Mesendoderm (in vitro differentiated cells): ENCODE measurements at regions not wholly inside any gene's neighbourhood (a gene's known extent, or its start where the extent isn't known, plus 50 kb on each side); places are given as distances from the start of the nearest gene placed in this dataset.

Experiments
- DNase-seq: peaks from one replicate; pipeline ENCODE4 v3.0.0; 2013
- H2AK5ac ChIP-seq: 2 replicates; pipeline ENCODE4 v1.6.1; 2013; ENCODE audit warnings: low read length, inconsistent platforms
- H2BK120ac ChIP-seq: 2 replicates; pipeline ENCODE4 v1.6.1; 2013; ENCODE audit warnings: low read depth, mild to moderate bottlenecking, low read length, moderate library complexity, mixed read lengths
- H2BK15ac ChIP-seq: replicated peaks from 2 replicates; pipeline ENCODE4 v1.6.1; 2013; ENCODE audit warnings: low read depth, mild to moderate bottlenecking, moderate library complexity
- H2BK5ac ChIP-seq: 2 replicates; pipeline ENCODE4 v1.6.1; 2013; ENCODE audit warnings: low read length, inconsistent platforms
- H3K18ac ChIP-seq: 2 replicates; pipeline ENCODE4 v1.6.1; 2013; ENCODE audit warnings: mild to moderate bottlenecking, low read length, mixed read lengths
- H3K23ac ChIP-seq: one replicate; pipeline ENCODE4 v1.6.1; 2013; ENCODE audit warnings: low read length
- H3K27ac ChIP-seq: 2 replicates; pipeline ENCODE4 v1.5.1; 2013; ENCODE audit warnings: low read depth, mild to moderate bottlenecking, inconsistent platforms, low read length, moderate library complexity
- H3K27me3 ChIP-seq: 2 replicates; pipeline ENCODE4 v1.6.1; 2013; ENCODE audit warnings: low read length, control low read depth, mild to moderate bottlenecking, inconsistent platforms; ENCODE audit not compliant: insufficient read depth, poor library complexity
- H3K36me3 ChIP-seq: 2 replicates; pipeline ENCODE4 v1.6.1; 2013; ENCODE audit warnings: low read length, inconsistent platforms; ENCODE audit not compliant: control insufficient read depth, insufficient read depth
- H3K4ac ChIP-seq: one replicate; pipeline ENCODE4 v1.6.1; 2013; ENCODE audit warnings: low read depth, mild to moderate bottlenecking, low read length, moderate library complexity
- H3K4me1 ChIP-seq: 2 replicates; pipeline ENCODE4 v1.6.1; 2013; ENCODE audit warnings: low read depth, low read length, inconsistent platforms; ENCODE audit not compliant: control insufficient read depth
- H3K4me2 ChIP-seq: 2 replicates; pipeline ENCODE4 v1.6.1; 2013; ENCODE audit warnings: low read length
- H3K4me3 ChIP-seq: 2 replicates; pipeline ENCODE4 v1.5.1; 2013; ENCODE audit warnings: mild to moderate bottlenecking, low read length
- H3K56ac ChIP-seq: one replicate; pipeline ENCODE4 v1.6.1; 2013; ENCODE audit warnings: low read length
- H3K79me1 ChIP-seq: 2 replicates; pipeline ENCODE4 v1.6.1; 2013; ENCODE audit warnings: low read length, inconsistent platforms
- H3K79me2 ChIP-seq: 2 replicates; pipeline ENCODE4 v1.6.1; 2013; ENCODE audit warnings: mild to moderate bottlenecking, low read length; ENCODE audit not compliant: control insufficient read depth, insufficient read depth
- H3K9ac ChIP-seq: 2 replicates; pipeline ENCODE4 v1.6.1; 2013; ENCODE audit warnings: low read length, inconsistent platforms
- H4K5ac ChIP-seq: one replicate; pipeline ENCODE4 v1.6.1; 2013; ENCODE audit warnings: low read length
- H4K8ac ChIP-seq: one replicate; pipeline ENCODE4 v1.6.1; 2013; ENCODE audit warnings: low read depth, mild to moderate bottlenecking, control low read depth, low read length, moderate library complexity
- WGBS: extraction: QIAGEN DNeasy Blood & Tissue Kit; methylation state at CpG from one replicate; pipeline ENCODE4 v1.1.7; 2013; ENCODE audit warnings: low lambda C conversion rate, missing lambda C conversion rate; ENCODE audit not compliant: insufficient coverage; ENCODE audit errors: extremely low coverage; 5-methylcytosine and 5-hydroxymethylcytosine counted together

- H3K4me2 ChIP-seq, result no peak overlapping the region
- H3K18ac ChIP-seq, result no peak overlapping the region
- no peak overlapping the region for H2AK5ac ChIP-seq
- DNase-seq, result no peak
- no peaks in the 10 kb centered on the region for H3K27me3 ChIP-seq
- H3K79me2 ChIP-seq, result no peaks in the 10 kb centered on the region
- H3K27ac ChIP-seq, result no peak overlapping the region
- no peaks in the 10 kb centered on the region for H3K79me1 ChIP-seq
- no peak overlapping the region for H3K4ac ChIP-seq
- no peak overlapping the region for H3K56ac ChIP-seq
- no peaks in the 10 kb centered on the region for H3K36me3 ChIP-seq
- WGBS, result no CpG with 5 or more reads among the region's 3 CpGs
- no peaks in the 10 kb centered on the region for H3K4me1 ChIP-seq
- H2BK5ac ChIP-seq, result no peak overlapping the region
- no peak overlapping the region for H2BK15ac ChIP-seq
- no peak overlapping the region for H3K23ac ChIP-seq
- no peak overlapping the region for H3K9ac ChIP-seq
- no peak overlapping the region for H4K8ac ChIP-seq
- H3K4me3 ChIP-seq, result no peak overlapping the region
- no peak overlapping the region for H2BK120ac ChIP-seq
- no peak overlapping the region for H4K5ac ChIP-seq
These were observed 392.8 kb upstream of the KLF6 start for GRCh38 chr10:4177791-4178190.

- no peak overlapping the region for H3K56ac ChIP-seq
- no peak overlapping the region for H3K4me2 ChIP-seq
- no peaks in the 10 kb centered on the region for H3K4me1 ChIP-seq
- no CpG with 5 or more reads among the region's 5 CpGs for WGBS
- H4K8ac ChIP-seq, result no peak overlapping the region
- H3K79me2 ChIP-seq, result no peaks in the 10 kb centered on the region
- no peak for DNase-seq
- no peak overlapping the region for H3K9ac ChIP-seq
- no peak overlapping the region for H2BK15ac ChIP-seq
- H2AK5ac ChIP-seq, result no peak overlapping the region
- no peak overlapping the region for H2BK120ac ChIP-seq
- no peak overlapping the region for H2BK5ac ChIP-seq
- no peak overlapping the region for H4K5ac ChIP-seq
- H3K27ac ChIP-seq, result no peak overlapping the region
- H3K36me3 ChIP-seq, result no peaks in the 10 kb centered on the region
- H3K4ac ChIP-seq, result no peak overlapping the region
- no peak overlapping the region for H3K23ac ChIP-seq
- H3K4me3 ChIP-seq, result no peak overlapping the region
- no peaks in the 10 kb centered on the region for H3K79me1 ChIP-seq
- no peaks in the 10 kb centered on the region for H3K27me3 ChIP-seq
- no peak overlapping the region for H3K18ac ChIP-seq
These were observed 391.7 kb upstream of the KLF6 start for GRCh38 chr10:4176500-4177281.

DNA sequence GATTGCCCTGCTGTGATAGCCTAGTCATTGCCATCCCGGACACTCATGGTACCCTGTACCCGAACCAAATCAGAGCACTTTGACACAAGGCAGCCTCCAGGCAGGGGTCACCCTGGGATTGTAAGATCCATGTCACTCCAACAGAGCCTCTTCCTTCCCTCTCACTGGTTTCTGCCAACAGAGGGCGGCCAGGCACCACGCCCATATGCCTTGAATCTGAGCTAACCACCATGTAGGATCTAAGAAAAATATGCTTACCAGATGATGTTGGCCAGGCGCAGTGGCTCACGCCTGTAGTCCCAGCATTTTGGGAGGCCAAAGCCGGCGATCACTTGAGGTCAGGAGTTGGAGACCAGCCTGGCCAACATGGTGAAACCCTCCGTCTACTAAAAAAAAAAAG lies 389.2 kb upstream of the KLF6 start:
- Histone ChIP-seq H3K79me2 (no peaks in the 10 kb centered on the region), H3K36me3 (no peaks in the 10 kb centered on the region), H3K9ac (no peak overlapping the region), H3K79me1 (no peaks in the 10 kb centered on the region), H2AK5ac (no peak overlapping the region), H3K4me2 (no peak overlapping the region), H4K8ac (no peak overlapping the region), H3K56ac (no peak overlapping the region), H3K4me1 (no peaks in the 10 kb centered on the region), H2BK15ac (no peak overlapping the region), H3K18ac (no peak overlapping the region), H3K4ac (no peak overlapping the region), H3K27me3 (no peaks in the 10 kb centered on the region), H3K27ac (no peak overlapping the region), H3K23ac (no peak overlapping the region), H2BK120ac (no peak overlapping the region), H4K5ac (no peak overlapping the region), H3K4me3 (no peak overlapping the region), H2BK5ac (no peak overlapping the region)
- peak; percentile 67 for DNase-seq
- WGBS, result no CpG with 5 or more reads among the region's 9 CpGs

DNA sequence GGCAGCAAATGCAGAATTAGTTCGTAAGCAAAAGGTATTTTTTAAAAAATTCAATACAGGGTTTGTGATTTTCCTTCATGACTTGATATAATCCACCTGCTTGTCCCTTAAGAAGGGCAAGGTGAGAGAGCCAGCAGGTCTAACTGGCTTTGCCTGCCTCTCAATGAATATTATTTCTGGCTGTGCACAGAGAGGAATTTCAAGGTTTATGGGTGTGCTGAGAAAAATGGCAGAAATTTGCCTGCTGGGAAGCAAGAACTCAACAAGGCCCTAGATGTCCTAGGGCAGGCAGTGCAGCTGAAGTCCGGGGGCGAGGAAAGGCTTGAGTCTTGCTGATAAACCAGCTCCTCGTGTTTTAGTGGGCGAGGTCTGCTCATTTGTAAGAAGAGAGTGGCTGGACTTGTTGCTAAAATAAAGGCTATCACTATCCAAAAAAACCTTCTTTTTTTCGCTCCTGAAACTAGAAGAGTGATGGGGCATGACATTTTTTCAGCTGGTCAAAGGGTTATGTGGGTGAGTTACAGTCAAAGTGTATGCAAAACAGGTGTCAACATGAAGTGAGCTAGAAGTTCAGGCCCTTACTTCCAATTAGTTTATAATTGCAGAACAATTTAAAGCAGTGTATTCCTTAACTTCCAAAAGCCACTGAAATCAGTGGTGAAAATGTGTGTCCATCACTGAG lies 385.8 kb upstream of the KLF6 start:
- H3K4ac ChIP-seq, result no peak overlapping the region
- no peak overlapping the region for H3K27ac ChIP-seq
- no CpG with 5 or more reads among the region's 6 CpGs for WGBS

GRCh38 chr10:4170181-4170580 lies 385.2 kb upstream of the KLF6 start:
- H2AK5ac ChIP-seq, result no peak overlapping the region
- H3K4ac ChIP-seq, result no peak overlapping the region
- no peaks in the 10 kb centered on the region for H3K27me3 ChIP-seq
- H4K5ac ChIP-seq, result no peak overlapping the region
- H3K36me3 ChIP-seq, result no peaks in the 10 kb centered on the region
- H3K27ac ChIP-seq, result no peak overlapping the region
- no peak overlapping the region for H2BK5ac ChIP-seq
- DNase-seq, result no peak
- no peak overlapping the region for H2BK120ac ChIP-seq
- H4K8ac ChIP-seq, result no peak overlapping the region
- no peak overlapping the region for H3K18ac ChIP-seq
- H3K9ac ChIP-seq, result no peak overlapping the region
- no peaks in the 10 kb centered on the region for H3K79me1 ChIP-seq
- H3K56ac ChIP-seq, result no peak overlapping the region
- H3K4me3 ChIP-seq, result no peak overlapping the region
- no peak overlapping the region for H3K23ac ChIP-seq
- WGBS, result no CpG with 5 or more reads among the region's 2 CpGs
- H3K4me1 ChIP-seq, result no peaks in the 10 kb centered on the region
- no peaks in the 10 kb centered on the region for H3K79me2 ChIP-seq
- H3K4me2 ChIP-seq, result no peak overlapping the region
- no peak overlapping the region for H2BK15ac ChIP-seq

More for the DNA sequence above, 385.8 kb upstream of the KLF6 start:
- Histone ChIP-seq H3K4me1 (no peaks in the 10 kb centered on the region), H3K56ac (no peak overlapping the region), H2BK120ac (no peak overlapping the region), H3K79me1 (no peaks in the 10 kb centered on the region), H3K79me2 (no peaks in the 10 kb centered on the region), H2BK5ac (no peak overlapping the region), H4K8ac (no peak overlapping the region), H3K4me3 (no peak overlapping the region), H2AK5ac (no peak overlapping the region), H3K4me2 (no peak overlapping the region), H4K5ac (no peak overlapping the region), H3K23ac (no peak overlapping the region), H3K18ac (no peak overlapping the region), H3K36me3 (no peaks in the 10 kb centered on the region), H2BK15ac (no peak overlapping the region), H3K27me3 (no peaks in the 10 kb centered on the region), H3K9ac (no peak overlapping the region)
- no peak for DNase-seq
